Muscle layer of colon (tissue), 2 donors: ENCODE measurements at regions not wholly inside any gene's neighbourhood (a gene's known extent, or its start where the extent isn't known, plus 50 kb on each side); places are given as distances from the start of the nearest gene placed in this dataset.

Source experiments
- H3K27ac ChIP-seq: one replicate; pipeline ENCODE4 v1.7.0; 2013; ENCODE audit warnings: low read depth, mild to moderate bottlenecking, low read length, moderate library complexity
- H3K27me3 ChIP-seq, 2 donors: one replicate each; pipeline ENCODE4 v1.7.0; 2013; ENCODE audit warnings: low read length in 2 of 2, mild to moderate bottlenecking in 2 of 2; ENCODE audit not compliant: insufficient read depth in 2 of 2, control insufficient read depth in 1 of 2
- H3K36me3 ChIP-seq: one replicate; pipeline ENCODE4 v1.7.0; 2013; ENCODE audit warnings: mild to moderate bottlenecking, low read length; ENCODE audit not compliant: insufficient read depth
- H3K4me1 ChIP-seq: one replicate; pipeline ENCODE4 v1.7.0; 2013; ENCODE audit warnings: mild to moderate bottlenecking, low read length; ENCODE audit not compliant: insufficient read depth
- H3K4me3 ChIP-seq, 2 donors: one replicate each; pipeline ENCODE4 v1.7.0; 2013; ENCODE audit warnings: low read length in 2 of 2, low read depth in 1 of 2, mild to moderate bottlenecking in 1 of 2, moderate library complexity in 1 of 2
- H3K9ac ChIP-seq: one replicate; pipeline ENCODE4 v1.7.0; 2013; ENCODE audit warnings: low read length
- H3K9me3 ChIP-seq: one replicate; pipeline ENCODE4 v1.7.0; 2013; ENCODE audit warnings: mild to moderate bottlenecking, low read length
- donor health status: abdominal sarcoma.
- donor health status: Adenocarcinoma of cecum.

DNA sequence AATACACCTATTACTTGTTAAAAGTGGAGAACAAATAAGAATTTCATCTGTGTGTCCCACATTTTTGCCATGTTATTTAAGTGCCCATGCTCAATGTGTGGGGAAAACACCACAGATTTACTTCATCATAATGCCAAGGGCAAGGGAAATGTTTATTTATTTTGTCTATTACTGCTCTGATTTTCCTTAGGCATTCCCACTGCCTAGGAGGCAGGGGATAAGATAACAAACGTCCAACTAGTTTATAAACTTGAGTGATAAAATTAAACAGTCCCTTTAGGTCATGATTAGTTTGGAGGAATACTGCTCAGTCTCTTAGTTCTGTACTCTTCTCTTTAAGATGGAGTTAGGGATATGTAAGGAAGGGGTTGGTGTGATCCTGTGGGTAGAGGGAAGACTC, 598.4 kb upstream of the MARCKS start:
- Histone ChIP-seq H3K4me1 (no peaks in the 10 kb centered on the region), H3K9ac (no peak overlapping the region), H3K9me3 (no peaks in the 10 kb centered on the region), H3K27ac (no peak overlapping the region), H3K27me3 (no peaks in the 10 kb centered on the region), H3K4me3 (no peak overlapping the region), H3K36me3 (no peaks in the 10 kb centered on the region)

DNA sequence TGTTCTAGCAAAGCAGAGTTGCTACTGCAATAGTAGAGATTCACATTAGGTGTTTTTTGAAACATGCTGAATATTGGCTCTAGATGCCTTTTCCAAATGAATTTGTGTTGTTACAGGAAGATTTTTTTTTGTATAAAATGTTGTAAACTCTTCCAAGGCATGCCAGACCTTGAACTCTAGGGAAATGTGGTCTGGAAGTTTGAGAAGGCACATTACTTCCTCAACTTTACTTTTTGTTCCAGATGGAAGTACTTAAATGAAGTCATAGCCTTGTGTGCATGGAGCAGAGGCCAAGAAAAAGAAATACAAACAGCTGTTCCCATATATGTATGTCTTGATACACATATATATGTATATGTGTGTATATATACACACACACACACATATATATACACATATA, 585.7 kb upstream of the MARCKS start:
- H3K27ac ChIP-seq, result no peak overlapping the region
- no peaks in the 10 kb centered on the region for H3K4me1 ChIP-seq
- no peaks in the 10 kb centered on the region for H3K27me3 ChIP-seq
- H3K9me3 ChIP-seq, result peaks cover 21% of the 10 kb centered on the region
- no peak overlapping the region for H3K9ac ChIP-seq
- no peak overlapping the region for H3K4me3 ChIP-seq
- H3K36me3 ChIP-seq, result no peaks in the 10 kb centered on the region

DNA sequence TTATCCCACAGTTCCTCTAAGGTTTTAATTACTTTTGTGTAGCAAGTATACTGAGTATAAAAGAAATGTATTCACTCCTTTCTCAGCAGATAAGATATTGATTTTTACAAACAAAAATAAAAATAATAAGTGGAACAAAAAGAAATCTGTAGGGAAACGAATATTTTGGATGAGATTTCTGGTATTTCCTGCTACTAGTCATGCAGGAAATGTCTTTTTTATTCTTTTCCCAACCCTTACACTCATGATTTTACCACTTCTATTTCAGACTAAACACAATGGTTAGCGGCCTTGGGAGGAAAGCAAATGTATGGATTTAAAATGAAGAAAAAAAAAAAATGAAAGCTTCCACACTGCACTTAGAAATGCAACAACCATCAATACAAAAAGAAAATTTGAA, 580.5 kb upstream of the MARCKS start:
- Histone ChIP-seq H3K27me3 (no peaks in the 10 kb centered on the region), H3K27ac (no peak overlapping the region), H3K4me1 (no peaks in the 10 kb centered on the region), H3K9ac (no peak overlapping the region), H3K9me3 (no peaks in the 10 kb centered on the region), H3K4me3 (no peak overlapping the region), H3K36me3 (no peaks in the 10 kb centered on the region)

DNA sequence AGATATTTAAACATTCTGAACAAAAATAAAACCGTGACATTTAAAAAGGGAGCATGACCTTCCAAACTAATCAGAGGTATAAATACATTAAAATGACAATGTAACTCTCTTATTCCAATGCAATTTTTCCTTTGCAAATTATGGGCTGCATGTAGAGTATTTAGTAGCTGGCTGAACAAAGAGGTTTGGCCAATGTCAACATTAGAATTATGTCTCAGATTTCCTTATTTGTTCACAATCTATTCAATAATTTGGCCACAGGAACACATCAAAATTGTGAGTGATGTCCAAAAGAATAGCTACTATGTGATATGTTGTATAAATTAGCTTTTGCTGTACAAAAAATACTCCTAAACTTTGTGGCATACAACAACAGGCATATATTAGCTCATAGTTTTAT, 580.0 kb upstream of the MARCKS start:
- Histone ChIP-seq H3K36me3 (no peaks in the 10 kb centered on the region), H3K9me3 (no peaks in the 10 kb centered on the region), H3K9ac (no peak overlapping the region), H3K4me3 (no peak overlapping the region), H3K27ac (no peak overlapping the region), H3K4me1 (no peaks in the 10 kb centered on the region), H3K27me3 (no peaks in the 10 kb centered on the region)

DNA sequence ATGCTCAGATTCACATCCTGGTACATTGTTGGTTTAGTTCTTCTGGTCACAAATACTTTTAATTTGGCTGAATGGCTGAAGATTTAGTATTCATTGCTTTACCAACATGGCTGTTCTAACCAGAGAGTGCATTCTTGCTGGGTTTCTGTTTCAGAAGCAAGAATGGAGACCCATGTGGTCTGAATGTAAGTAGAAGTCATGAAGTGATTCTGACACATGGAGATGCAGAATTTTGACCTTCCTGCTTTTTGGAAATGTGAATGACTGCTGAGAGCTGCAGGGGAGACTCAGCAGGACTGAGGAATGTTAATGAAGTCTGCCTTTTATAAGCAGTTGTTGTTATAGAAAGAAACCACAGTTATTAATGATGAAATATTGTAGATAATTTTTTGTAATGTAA, 576.1 kb upstream of the MARCKS start:
- Histone ChIP-seq H3K9ac (no peak overlapping the region), H3K36me3 (no peaks in the 10 kb centered on the region), H3K27me3 (no peaks in the 10 kb centered on the region), H3K9me3 (no peaks in the 10 kb centered on the region), H3K4me1 (no peaks in the 10 kb centered on the region), H3K4me3 (no peak overlapping the region), H3K27ac (no peak overlapping the region)

DNA sequence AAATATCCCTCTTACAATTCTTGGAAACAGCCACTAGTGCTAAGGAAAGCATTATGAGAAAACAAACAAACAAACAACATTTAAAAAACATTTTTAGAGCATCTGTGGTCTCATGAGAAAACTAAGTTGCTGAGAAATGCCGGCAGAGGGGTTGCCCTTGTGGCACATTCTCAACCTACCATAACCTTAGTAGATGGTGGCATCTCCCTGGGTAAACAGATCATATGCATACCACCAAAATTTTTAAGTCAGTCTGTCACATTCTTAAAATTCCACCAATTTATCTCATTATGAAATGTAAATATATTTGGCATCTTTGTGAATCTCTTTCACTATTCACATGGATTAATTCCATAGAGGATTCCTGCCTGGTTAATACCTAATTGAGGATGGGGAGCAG, 575.7 kb upstream of the MARCKS start:
- Histone ChIP-seq H3K4me1 (no peaks in the 10 kb centered on the region), H3K9ac (no peak overlapping the region), H3K27ac (no peak overlapping the region), H3K9me3 (no peaks in the 10 kb centered on the region), H3K36me3 (no peaks in the 10 kb centered on the region), H3K27me3 (no peaks in the 10 kb centered on the region), H3K4me3 (no peak overlapping the region)

DNA sequence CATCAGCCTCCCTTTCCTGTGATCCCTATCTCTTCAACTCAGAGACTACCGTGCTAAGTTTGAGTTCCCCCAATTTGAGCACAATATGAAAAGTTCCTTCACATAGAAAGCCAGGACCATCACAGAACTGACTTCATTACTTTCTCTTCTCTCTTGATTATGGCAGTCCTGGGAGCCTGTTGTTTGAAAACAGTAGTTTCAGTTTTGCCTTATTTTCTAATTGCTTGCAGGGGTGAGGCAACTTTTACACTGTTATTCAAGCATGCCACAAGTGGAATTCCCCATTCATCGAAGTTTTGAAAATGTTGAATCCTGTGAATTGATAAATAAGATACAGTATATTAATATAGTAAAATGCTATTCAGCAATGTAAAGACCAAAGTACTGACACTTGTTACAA, 569.7 kb upstream of the MARCKS start:
- no peaks in the 10 kb centered on the region for H3K27me3 ChIP-seq
- no peak overlapping the region for H3K4me3 ChIP-seq
- H3K4me1 ChIP-seq, result peaks cover 6% of the 10 kb centered on the region
- no peaks in the 10 kb centered on the region for H3K36me3 ChIP-seq
- no peak overlapping the region for H3K27ac ChIP-seq
- no peak overlapping the region for H3K9ac ChIP-seq
- H3K9me3 ChIP-seq, result no peaks in the 10 kb centered on the region

DNA sequence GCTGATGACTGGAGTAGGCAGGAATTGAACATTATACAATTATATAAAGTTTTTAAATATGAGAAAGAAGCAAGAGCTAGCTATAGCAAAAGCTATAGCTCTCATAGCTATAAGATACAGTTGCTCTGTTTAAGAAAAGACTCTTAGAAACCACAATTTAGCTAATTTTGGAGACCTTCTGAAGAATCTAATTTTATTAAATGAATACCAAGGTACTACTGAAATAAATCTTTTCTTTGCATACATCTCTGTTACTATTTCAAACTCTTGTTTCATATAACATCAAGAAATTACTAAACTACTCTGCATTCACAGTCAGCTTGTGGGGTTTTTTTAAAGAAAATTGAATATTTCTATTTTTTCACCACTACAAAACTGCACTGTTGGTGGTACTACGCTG, 568.7 kb upstream of the MARCKS start:
- Histone ChIP-seq H3K27ac (no peak overlapping the region), H3K9ac (no peak overlapping the region), H3K27me3 (no peaks in the 10 kb centered on the region), H3K4me3 (no peak overlapping the region), H3K4me1 (peaks cover 13% of the 10 kb centered on the region), H3K9me3 (no peaks in the 10 kb centered on the region), H3K36me3 (no peaks in the 10 kb centered on the region)

DNA sequence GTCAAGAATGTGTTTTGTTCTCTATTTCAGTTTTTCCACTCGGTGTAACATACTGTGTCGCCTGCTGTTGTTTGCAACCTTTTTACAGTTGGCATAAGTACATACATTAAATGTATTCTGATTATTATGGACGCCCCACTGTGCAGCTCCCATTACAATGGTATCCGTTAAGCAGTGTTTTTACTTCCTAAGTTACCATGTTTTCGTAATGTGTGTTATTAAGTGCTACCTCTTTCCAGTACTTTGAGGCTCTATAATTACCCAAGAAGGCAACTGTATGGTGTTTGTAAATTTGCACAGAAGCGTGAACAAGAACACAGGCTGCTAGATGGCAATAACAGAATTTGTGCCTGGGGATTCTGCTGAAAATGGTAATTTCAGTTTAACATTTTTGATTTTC, 568.0 kb upstream of the MARCKS start:
- H3K4me1 ChIP-seq, result peaks cover 13% of the 10 kb centered on the region
- H3K4me3 ChIP-seq, result no peak overlapping the region
- H3K9ac ChIP-seq, result no peak overlapping the region
- H3K27ac ChIP-seq, result no peak overlapping the region
- H3K9me3 ChIP-seq, result no peaks in the 10 kb centered on the region
- H3K27me3 ChIP-seq, result no peaks in the 10 kb centered on the region
- H3K36me3 ChIP-seq, result no peaks in the 10 kb centered on the region

DNA sequence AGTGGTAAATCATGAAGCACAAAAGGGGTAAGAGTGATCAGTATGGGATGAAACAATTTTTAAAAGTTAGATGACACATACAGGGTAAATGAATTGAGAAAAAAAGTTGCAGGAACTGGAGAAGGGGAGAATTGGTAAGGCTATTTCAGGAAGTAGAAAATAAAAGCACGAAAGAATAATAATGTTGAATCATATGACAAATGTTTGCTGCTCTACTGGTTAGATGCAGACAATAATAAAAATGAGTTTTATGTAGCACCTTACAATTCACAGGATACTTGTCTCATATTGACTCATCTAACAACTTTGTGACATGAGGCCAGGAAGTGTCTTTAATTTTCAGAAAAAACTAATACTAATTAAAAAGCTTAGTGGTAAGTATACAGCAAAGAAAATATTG, 566.5 kb upstream of the MARCKS start:
- H3K4me1 ChIP-seq, result peaks cover 13% of the 10 kb centered on the region
- no peaks in the 10 kb centered on the region for H3K9me3 ChIP-seq
- no peak overlapping the region for H3K27ac ChIP-seq
- no peak overlapping the region for H3K4me3 ChIP-seq
- H3K36me3 ChIP-seq, result no peaks in the 10 kb centered on the region
- no peak overlapping the region for H3K9ac ChIP-seq
- H3K27me3 ChIP-seq, result no peaks in the 10 kb centered on the region

DNA sequence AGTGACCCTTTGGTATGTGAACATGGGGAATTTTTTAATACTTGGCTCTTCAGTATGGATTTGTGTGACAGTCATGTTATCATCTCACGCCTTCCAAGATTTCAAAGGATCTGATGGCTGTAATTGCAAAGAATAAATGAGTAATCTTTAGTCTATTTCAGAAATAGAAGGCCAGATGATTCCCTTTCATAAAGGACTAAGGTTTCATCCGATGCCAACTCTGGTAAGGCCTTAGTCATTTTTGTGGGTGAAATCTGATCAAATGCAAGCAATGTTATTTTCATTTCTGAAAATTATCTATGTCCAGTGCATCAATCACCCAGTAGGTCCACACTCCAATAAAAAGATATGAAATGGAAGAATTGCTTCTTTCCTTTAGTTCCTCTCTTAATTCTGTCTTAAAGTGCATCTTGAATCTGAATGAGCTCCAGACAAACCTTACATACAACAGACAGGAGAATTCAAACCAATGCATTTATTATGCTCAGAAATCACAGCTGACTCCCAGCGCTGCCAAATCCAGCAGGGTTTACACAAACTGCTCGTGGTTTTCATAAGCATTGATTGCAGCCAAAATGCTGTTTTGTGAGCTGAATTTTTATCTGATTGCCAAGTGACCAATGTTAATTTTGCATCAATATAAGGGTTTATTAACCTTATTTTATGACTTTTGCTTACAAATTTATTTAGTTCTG, 565.2 kb upstream of the MARCKS start:
- H3K27ac ChIP-seq, result no peak overlapping the region
- peaks cover 13% of the 10 kb centered on the region for H3K4me1 ChIP-seq

DNA sequence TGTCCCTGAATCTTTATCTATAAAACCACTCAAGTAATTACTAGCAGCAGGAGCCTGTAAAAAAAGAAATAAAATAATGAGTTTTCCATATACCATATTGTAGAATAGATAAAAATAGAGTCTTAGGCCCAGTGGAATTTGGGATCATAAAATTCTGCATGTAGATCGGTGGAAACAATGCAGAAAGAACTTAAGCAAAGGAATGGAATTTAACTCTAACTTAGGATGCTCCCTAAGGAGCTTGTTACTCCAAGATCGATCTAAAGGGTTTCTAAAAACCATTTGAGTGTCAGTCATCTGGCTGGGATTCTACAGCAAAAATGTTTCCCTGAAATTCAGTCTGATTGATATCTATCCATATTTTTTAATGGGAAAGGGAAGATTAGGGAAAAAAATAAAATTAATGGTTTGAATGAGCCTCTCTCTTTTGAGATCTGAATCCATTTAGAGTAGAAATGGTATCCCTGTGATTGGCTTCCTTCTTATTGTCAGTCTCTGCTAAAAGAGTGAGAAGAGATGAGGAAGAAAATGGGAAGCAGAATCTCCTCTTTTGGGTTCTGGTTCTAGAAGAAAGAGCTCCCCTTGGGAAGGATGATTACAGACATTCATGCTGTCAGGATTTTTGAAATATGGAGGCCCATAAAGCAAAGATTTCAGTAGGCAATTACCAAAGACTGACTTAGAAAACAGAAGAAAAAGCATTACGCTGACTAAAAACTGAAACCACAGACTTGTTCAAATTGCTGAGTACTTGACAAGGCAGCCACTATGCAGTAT, 564.3 kb upstream of the MARCKS start:
- H3K27me3 ChIP-seq, result no peaks in the 10 kb centered on the region

More for the DNA sequence above, 565.2 kb upstream of the MARCKS start:
- H3K27me3 ChIP-seq, result no peaks in the 10 kb centered on the region
- H3K9me3 ChIP-seq, result no peaks in the 10 kb centered on the region
- no peaks in the 10 kb centered on the region for H3K36me3 ChIP-seq
- no peak overlapping the region for H3K9ac ChIP-seq
- no peak overlapping the region for H3K4me3 ChIP-seq

More for the DNA sequence above, 564.3 kb upstream of the MARCKS start:
- Histone ChIP-seq H3K9ac (no peak overlapping the region), H3K9me3 (no peaks in the 10 kb centered on the region), H3K4me3 (no peak overlapping the region), H3K27ac (no peak overlapping the region), H3K36me3 (no peaks in the 10 kb centered on the region), H3K4me1 (peaks cover 13% of the 10 kb centered on the region)
